GM12878 (cell line): ENCODE measurements at regions not wholly inside any gene's neighbourhood (a gene's known extent, or its start where the extent isn't known, plus 50 kb on each side); places are given as distances from the start of the nearest gene placed in this dataset.

ENCODE experiments used
- ATAC-seq: fragments of 200-7000 bp; cut with Tn5 transposase; 3 replicates; pipeline ENCODE4 v1.9.1; 2020; ENCODE audit warnings: mild to moderate bottlenecking, moderate library complexity
- BruUV-seq: library from RNA; stranded (reverse); fragments of 400-500 nt; replicated peaks from 2 replicates; lab custom pipeline; 2021; lab: Mats Ljungman, UMichigan
- CTCF ChIA-PET: fragments of 300-600 bp; sonication (Branson Sonifier 250); formaldehyde crosslinking; extraction: SDS; loops from one replicate; lab custom pipeline; 2021; ENCODE audit warnings: inconsistent platforms; lab: Yijun Ruan, JAX
- POLR2A ChIA-PET: fragments of 350-600 bp; formaldehyde crosslinking; extraction: SDS; loops from one replicate; lab custom pipeline; 2021; ENCODE audit warnings: inconsistent platforms; lab: Charles Lee
- RAD21 ChIA-PET: fragments of 300-600 bp; sonication (Branson Sonifier 250); formaldehyde crosslinking; loops from one replicate; lab custom pipeline; 2023; ENCODE audit warnings: antibody characterized with exemption; ENCODE audit not compliant: unreplicated experiment; lab: Charles Lee
- SMC1A ChIA-PET: fragments of 300-600 bp; sonication (Branson Sonifier 250); formaldehyde crosslinking; loops from one replicate; lab custom pipeline; 2023; ENCODE audit not compliant: unreplicated experiment, uncharacterized antibody; lab: Charles Lee
- DNase-seq: peaks from one replicate; pipeline ENCODE4 v3.0.0-alpha.2; 2011; ENCODE audit warnings: low read depth, low spot score
- FAIRE-seq: peaks from 3 replicates; lab custom pipeline; 2011; peaks lifted over from hg19 to GRCh38; lab: Jason Lieb, UNC
- H2AFZ ChIP-seq: 2 replicates; pipeline ENCODE4 v1.6.0; 2011; ENCODE audit warnings: low read depth, low read length, control low read depth; ENCODE audit not compliant: control insufficient read depth
- H3K27ac ChIP-seq: 2 replicates; pipeline ENCODE4 v1.5.1; 2011; ENCODE audit warnings: control low read depth; ENCODE audit not compliant: control insufficient read depth, insufficient read depth
- H3K27me3 ChIP-seq, 2 experiments: replicated peaks in 1 of 2; 2 replicates each; pipeline versions ENCODE4 v1.6.0 to v1.6.1; 2011; ENCODE audit warnings: low read length in 1 of 2; ENCODE audit not compliant: control insufficient read depth in 2 of 2, insufficient read depth in 2 of 2
- H3K36me3 ChIP-seq, 2 experiments: 2 replicates each; pipeline ENCODE4 v1.5.1; 2011; ENCODE audit warnings: low read length in 1 of 2; ENCODE audit not compliant: control insufficient read depth in 2 of 2, insufficient read depth in 2 of 2
- H3K4me1 ChIP-seq: 2 replicates; pipeline ENCODE4 v1.6.1; 2011; ENCODE audit warnings: mild to moderate bottlenecking, low read length, moderate library complexity, mixed read lengths; ENCODE audit not compliant: control insufficient read depth, insufficient read depth
- H3K4me2 ChIP-seq: 2 replicates; pipeline ENCODE4 v1.6.0; 2011; ENCODE audit warnings: control low read depth; ENCODE audit not compliant: control insufficient read depth, insufficient read depth
- H3K4me3 ChIP-seq: fragments of 200-600 bp; sonication (generic); 2 replicates; pipeline ENCODE4 v1.5.1; 2016
- H3K79me2 ChIP-seq: 2 replicates; pipeline ENCODE4 v1.6.0; 2011; ENCODE audit warnings: low read length; ENCODE audit not compliant: control insufficient read depth, insufficient read depth
- H3K9ac ChIP-seq: 2 replicates; pipeline ENCODE4 v1.8.0; 2011; ENCODE audit warnings: low read length, control low read depth, mixed read lengths; ENCODE audit not compliant: control insufficient read depth, insufficient read depth
- H3K9me3 ChIP-seq: replicated peaks from 3 replicates; pipeline ENCODE4 v1.5.1; 2011; ENCODE audit warnings: mild to moderate bottlenecking, low read length; ENCODE audit not compliant: control insufficient read depth, insufficient read depth
- H4K20me1 ChIP-seq: 2 replicates; pipeline ENCODE4 v1.6.0; 2011; ENCODE audit not compliant: control insufficient read depth, insufficient read depth
- ATF7 ChIP-seq: fragments of 450-650 bp; IDR thresholded peaks from 2 replicates; pipeline ENCODE4 v1.6.1; 2016; ENCODE audit warnings: low read depth, mild to moderate bottlenecking
- CREB1 ChIP-seq: IDR thresholded peaks from 2 replicates; pipeline ENCODE4 v1.6.1; 2012; ENCODE audit warnings: low read depth, mild to moderate bottlenecking, inconsistent platforms
- GATAD2B ChIP-seq: fragments of 450-650 bp; conservative IDR thresholded peaks from 2 replicates; pipeline ENCODE4 v1.6.1; 2017; ENCODE audit warnings: low read depth, mild to moderate bottlenecking, moderate library complexity
- IRF4 ChIP-seq: IDR thresholded peaks from 2 replicates; pipeline ENCODE4 v1.6.1; 2011; ENCODE audit warnings: low read depth, low read length
- NBN ChIP-seq: fragments of 450-650 bp; IDR thresholded peaks from 2 replicates; pipeline ENCODE4 v1.6.1; 2016
- TARDBP ChIP-seq: IDR thresholded peaks from 2 replicates; pipeline ENCODE4 v1.6.1; 2016; ENCODE audit warnings: borderline replicate concordance
- WGBS: methylation state at CpG from one replicate; pipeline ENCODE4 v1.1.6; 2016; ENCODE audit warnings: low lambda C conversion rate; ENCODE audit not compliant: insufficient replicate concordance, insufficient coverage; ENCODE audit errors: missing lambda C conversion rate; 5-methylcytosine and 5-hydroxymethylcytosine counted together
- in situ Hi-C: fragments of 300-500 bp; cut with MboI; formaldehyde crosslinking; loops from 9 replicates; pipeline ENCODE4 v1.14.3; 2018; ENCODE audit warnings: mixed read lengths
- intact Hi-C: fragments of 100-400 bp; cut with micrococcal nuclease; formaldehyde crosslinking; loops from one replicate; pipeline ENCODE4 v1.14.2; 2022; ENCODE audit not compliant: unreplicated experiment
- TF ChIP-seq, protein P1 (sequence below): fragments of 450-650 bp; IDR thresholded peaks from 2 replicates; pipeline ENCODE4 v1.6.1; 2016; ENCODE audit warnings: mild to moderate bottlenecking, moderate library complexity, borderline replicate concordance
- TF ChIP-seq, protein P2 (sequence below): fragments of 450-650 bp; IDR thresholded peaks from 2 replicates; pipeline ENCODE4 v1.6.1; 2017; ENCODE audit warnings: mild to moderate bottlenecking, low read depth, inconsistent platforms; ENCODE audit not compliant: poor library complexity, severe bottlenecking

DNA sequence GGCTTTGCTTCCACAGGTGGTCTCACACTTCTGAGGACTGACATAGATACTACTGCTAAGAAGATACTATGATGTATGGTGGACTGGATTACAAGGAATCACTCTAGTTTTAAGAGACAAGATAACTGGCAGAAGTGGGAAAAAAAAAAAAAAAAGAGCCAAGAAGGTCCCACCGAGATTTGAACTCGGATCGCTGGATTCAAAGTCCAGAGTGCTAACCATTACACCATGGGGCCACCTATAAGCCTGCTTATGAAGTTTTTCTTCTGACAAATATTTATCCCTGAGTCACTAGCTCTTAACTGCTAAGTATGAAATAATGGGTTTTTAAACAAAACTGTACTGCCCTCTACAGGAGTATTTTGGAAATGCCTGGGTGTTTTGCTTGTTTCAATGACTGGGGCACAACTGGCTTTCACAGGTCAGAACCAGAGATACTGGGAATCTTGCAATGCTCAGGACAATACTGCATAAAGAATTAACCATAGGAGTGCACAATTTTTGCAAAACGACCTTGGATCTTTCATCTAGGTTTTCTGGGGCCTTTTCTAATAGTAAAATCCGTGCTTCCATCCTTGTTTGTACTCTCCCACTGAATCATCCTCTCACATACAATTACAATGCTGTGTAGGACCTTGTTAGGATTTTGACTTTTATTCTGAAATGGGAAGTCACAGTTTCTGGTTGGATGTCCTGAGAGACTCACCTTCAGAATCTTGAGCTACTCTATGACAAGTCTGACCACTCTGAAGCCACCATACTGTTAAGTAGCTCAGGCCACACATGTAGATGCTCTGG, 116.3 kb downstream of the OR2B2 start (continued):
- TF ChIP-seq, protein P1, sequence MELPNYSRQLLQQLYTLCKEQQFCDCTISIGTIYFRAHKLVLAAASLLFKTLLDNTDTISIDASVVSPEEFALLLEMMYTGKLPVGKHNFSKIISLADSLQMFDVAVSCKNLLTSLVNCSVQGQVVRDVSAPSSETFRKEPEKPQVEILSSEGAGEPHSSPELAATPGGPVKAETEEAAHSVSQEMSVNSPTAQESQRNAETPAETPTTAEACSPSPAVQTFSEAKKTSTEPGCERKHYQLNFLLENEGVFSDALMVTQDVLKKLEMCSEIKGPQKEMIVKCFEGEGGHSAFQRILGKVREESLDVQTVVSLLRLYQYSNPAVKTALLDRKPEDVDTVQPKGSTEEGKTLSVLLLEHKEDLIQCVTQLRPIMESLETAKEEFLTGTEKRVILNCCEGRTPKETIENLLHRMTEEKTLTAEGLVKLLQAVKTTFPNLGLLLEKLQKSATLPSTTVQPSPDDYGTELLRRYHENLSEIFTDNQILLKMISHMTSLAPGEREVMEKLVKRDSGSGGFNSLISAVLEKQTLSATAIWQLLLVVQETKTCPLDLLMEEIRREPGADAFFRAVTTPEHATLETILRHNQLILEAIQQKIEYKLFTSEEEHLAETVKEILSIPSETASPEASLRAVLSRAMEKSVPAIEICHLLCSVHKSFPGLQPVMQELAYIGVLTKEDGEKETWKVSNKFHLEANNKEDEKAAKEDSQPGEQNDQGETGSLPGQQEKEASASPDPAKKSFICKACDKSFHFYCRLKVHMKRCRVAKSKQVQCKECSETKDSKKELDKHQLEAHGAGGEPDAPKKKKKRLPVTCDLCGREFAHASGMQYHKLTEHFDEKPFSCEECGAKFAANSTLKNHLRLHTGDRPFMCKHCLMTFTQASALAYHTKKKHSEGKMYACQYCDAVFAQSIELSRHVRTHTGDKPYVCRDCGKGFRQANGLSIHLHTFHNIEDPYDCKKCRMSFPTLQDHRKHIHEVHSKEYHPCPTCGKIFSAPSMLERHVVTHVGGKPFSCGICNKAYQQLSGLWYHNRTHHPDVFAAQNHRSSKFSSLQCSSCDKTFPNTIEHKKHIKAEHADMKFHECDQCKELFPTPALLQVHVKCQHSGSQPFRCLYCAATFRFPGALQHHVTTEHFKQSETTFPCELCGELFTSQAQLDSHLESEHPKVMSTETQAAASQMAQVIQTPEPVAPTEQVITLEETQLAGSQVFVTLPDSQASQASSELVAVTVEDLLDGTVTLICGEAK, result peak; percentile 73; the same call in 1 of the 2 replicates

DNA sequence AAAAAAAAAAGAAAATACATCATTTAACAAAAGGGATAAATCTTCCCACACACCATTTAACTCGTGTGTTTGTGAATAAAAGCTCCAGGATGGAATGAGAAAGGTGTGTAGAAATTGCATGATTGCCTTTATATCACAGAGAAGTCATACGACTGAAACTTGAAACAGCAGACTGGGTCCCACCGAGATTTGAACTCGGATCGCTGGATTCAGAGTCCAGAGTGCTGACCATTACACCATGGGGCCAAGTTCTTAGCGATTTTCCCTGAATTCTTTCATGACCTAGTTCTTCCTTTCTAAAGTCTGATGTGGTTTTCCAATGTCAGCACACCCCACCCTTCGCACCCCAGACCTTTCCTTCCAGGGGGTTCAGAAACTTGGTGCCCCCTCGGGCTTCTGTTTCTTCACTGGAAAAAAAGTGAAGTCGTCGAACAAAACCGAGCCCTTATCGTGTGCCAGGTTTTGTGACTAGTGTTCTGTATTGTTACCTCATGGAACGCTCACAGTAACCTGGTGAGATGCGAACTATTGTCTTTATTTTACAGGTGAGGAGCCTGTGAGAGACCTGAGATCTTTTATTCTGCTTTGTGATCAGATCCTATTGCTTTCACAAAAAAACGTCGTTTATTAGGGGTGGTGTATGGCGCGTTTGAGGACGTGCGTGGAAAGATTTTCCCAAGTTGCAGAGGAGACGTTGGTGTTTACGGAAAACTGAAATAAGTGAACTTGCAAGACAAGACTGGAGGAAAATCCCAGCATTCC, 120.8 kb downstream of the OR2B2 start:
- peak overlapping the region; percentile 78 for H3K4me3 ChIP-seq
- H3K36me3 ChIP-seq, result no peaks in the 10 kb centered on the region
- no TSS peak for BruUV-seq
- no peaks in the 10 kb centered on the region for H4K20me1 ChIP-seq
- H3K79me2 ChIP-seq, result no peaks in the 10 kb centered on the region
- FAIRE-seq, result peak; percentile 69
- ChIA-PET SMC1A (interaction anchor here (1.1 to 3.2 kb wide), 4 partner anchors 14 to 617 kb away, joined by 3 to 30 read pairs (median 4); no protein-coding TSS in a partner anchor), CTCF (interaction anchor here (0.6 to 1.1 kb wide), 2 partner anchors 603 to 651 kb away, joined by 3 read pairs; no protein-coding TSS in a partner anchor), POLR2A (interaction anchor here (0.6 to 1.3 kb wide), 2 partner anchors 10 to 675 kb away, joined by 3 read pairs; no protein-coding TSS in a partner anchor), RAD21 (interaction anchor here (1.3 to 2.4 kb wide), 2 partner anchors 11 to 14 kb away, joined by 3 to 9 read pairs; no protein-coding TSS in a partner anchor)
- intact Hi-C loops (loop anchor here (2.0 kb wide), 1 partner anchor 97 kb away; no protein-coding TSS in a partner anchor), in situ Hi-C loops (no loop called here)
- H3K9ac ChIP-seq, result peak overlapping the region; percentile 62
- peak overlapping the region; percentile 35 for H3K27ac ChIP-seq
- WGBS, result 0% methylated on average over 22 of the region's 22 CpGs
- peaks cover 22% of the 10 kb centered on the region for H3K4me1 ChIP-seq
- peak overlapping the region; percentile 97 for H3K4me2 ChIP-seq
- no peaks in the 10 kb centered on the region for H3K9me3 ChIP-seq
- no peaks in the 10 kb centered on the region for H3K27me3 ChIP-seq
- peak; percentile 62 for ATAC-seq
- DNase-seq, result no peak
- peak overlapping the region; percentile 96 for H2AFZ ChIP-seq
- TF ChIP-seq TARDBP (peak; percentile 81; the same call in 1 of the 2 replicates), GATAD2B (0 out of 2 replicates have a peak, but pooled peaks have one; percentile 39), NBN (peak; percentile 43; the same call in 1 of the 2 replicates), ATF7 (peak; percentile 64), IRF4 (0 out of 2 replicates have a peak, but pooled peaks have one; percentile 30), CREB1 (0 out of 2 replicates have a peak, but pooled peaks have one; percentile 25)
- TF ChIP-seq, protein P2, sequence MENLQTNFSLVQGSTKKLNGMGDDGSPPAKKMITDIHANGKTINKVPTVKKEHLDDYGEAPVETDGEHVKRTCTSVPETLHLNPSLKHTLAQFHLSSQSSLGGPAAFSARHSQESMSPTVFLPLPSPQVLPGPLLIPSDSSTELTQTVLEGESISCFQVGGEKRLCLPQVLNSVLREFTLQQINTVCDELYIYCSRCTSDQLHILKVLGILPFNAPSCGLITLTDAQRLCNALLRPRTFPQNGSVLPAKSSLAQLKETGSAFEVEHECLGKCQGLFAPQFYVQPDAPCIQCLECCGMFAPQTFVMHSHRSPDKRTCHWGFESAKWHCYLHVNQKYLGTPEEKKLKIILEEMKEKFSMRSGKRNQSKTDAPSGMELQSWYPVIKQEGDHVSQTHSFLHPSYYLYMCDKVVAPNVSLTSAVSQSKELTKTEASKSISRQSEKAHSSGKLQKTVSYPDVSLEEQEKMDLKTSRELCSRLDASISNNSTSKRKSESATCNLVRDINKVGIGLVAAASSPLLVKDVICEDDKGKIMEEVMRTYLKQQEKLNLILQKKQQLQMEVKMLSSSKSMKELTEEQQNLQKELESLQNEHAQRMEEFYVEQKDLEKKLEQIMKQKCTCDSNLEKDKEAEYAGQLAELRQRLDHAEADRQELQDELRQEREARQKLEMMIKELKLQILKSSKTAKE, result peak; percentile 61
